GM19468 (cell line): ENCODE measurements at regions not wholly inside any gene's neighbourhood (a gene's known extent, or its start where the extent isn't known, plus 50 kb on each side); places are given as distances from the start of the nearest gene placed in this dataset.

Source experiments
- ATAC-seq: cut with Tn5 transposase; IDR thresholded peaks from one replicate; pipeline ENCODE4 v1.9.1; 2021; ENCODE audit warnings: mild to moderate bottlenecking, moderate library complexity, moderate number of reproducible peaks; ENCODE audit not compliant: unreplicated experiment; ENCODE audit errors: extremely low read depth

- no peak for ATAC-seq
Observed at GRCh38 chr21:16323596-16323995, 593.8 kb downstream of the USP25 start.

GRCh38 chr21:16324630-16325029 lies 594.8 kb downstream of the USP25 start:
- ATAC-seq: no peak

- ATAC-seq: peak; percentile 73
Observed at GRCh38 chr21:16330082-16330907, 600.5 kb downstream of the USP25 start.

GRCh38 chr21:16330908-16331268 lies 601.1 kb downstream of the USP25 start:
- no peak for ATAC-seq

- ATAC-seq: no peak
Observed at GRCh38 chr21:16337266-16337665, 607.5 kb downstream of the USP25 start.

GRCh38 chr21:16342932-16343331 lies 613.1 kb downstream of the USP25 start:
- no peak for ATAC-seq

GRCh38 chr21:16343776-16344175 lies 614.0 kb downstream of the USP25 start:
- ATAC-seq: no peak

GRCh38 chr21:16345757-16346156 lies 616.0 kb downstream of the USP25 start:
- ATAC-seq: no peak

- no peak for ATAC-seq
Observed at GRCh38 chr21:16347223-16347622, 617.4 kb downstream of the USP25 start.

GRCh38 chr21:16353764-16354163 lies 624.0 kb downstream of the USP25 start:
- no peak for ATAC-seq

- ATAC-seq: no peak
Observed at GRCh38 chr21:16357994-16358393, 628.2 kb downstream of the USP25 start.

GRCh38 chr21:16358784-16359183 lies 629.0 kb downstream of the USP25 start:
- ATAC-seq: no peak

GRCh38 chr21:16363100-16363499 lies 633.3 kb downstream of the USP25 start:
- ATAC-seq: no peak

GRCh38 chr21:16363518-16363917 lies 633.7 kb downstream of the USP25 start:
- no peak for ATAC-seq

- ATAC-seq: no peak
Observed at GRCh38 chr21:16366207-16366606, 636.4 kb downstream of the USP25 start.

GRCh38 chr21:16367079-16367478 lies 637.3 kb downstream of the USP25 start:
- no peak for ATAC-seq

- ATAC-seq: no peak
Observed at GRCh38 chr21:16370186-16370585, 640.4 kb downstream of the USP25 start.

GRCh38 chr21:16372586-16372985 lies 642.8 kb downstream of the USP25 start:
- no peak for ATAC-seq

- ATAC-seq: no peak
Observed at GRCh38 chr21:16376673-16377072, 646.9 kb downstream of the USP25 start.

GRCh38 chr21:16377120-16377658 lies 647.4 kb downstream of the USP25 start:
- no peak for ATAC-seq

GRCh38 chr21:16377857-16378256 lies 648.1 kb downstream of the USP25 start:
- ATAC-seq: no peak

GRCh38 chr21:16378525-16378924 lies 648.7 kb downstream of the USP25 start:
- no peak for ATAC-seq
